Hepatocyte (in vitro differentiated cells): ENCODE measurements at regions not wholly inside any gene's neighbourhood (a gene's known extent, or its start where the extent isn't known, plus 50 kb on each side); places are given as distances from the start of the nearest gene placed in this dataset.
"Not testable (repeated sequence)": the region's sequence is repeated elsewhere in the genome, so short reads cannot be mapped to it uniquely, and the experiment has no call there.

Source experiments
- DNase-seq: peaks from one replicate; pipeline ENCODE4 v3.0.0-alpha.2; 2016; ENCODE audit warnings: low spot score
- H2AFZ ChIP-seq: fragments of 200-600 bp; sonication (generic); 2 replicates; pipeline ENCODE4 v1.6.0; 2016; ENCODE audit warnings: antibody characterized with exemption, mild to moderate bottlenecking
- H3K27ac ChIP-seq: fragments of 200-600 bp; sonication (generic); 2 replicates; pipeline ENCODE4 v1.5.1; 2016; ENCODE audit warnings: mild to moderate bottlenecking
- H3K27me3 ChIP-seq: fragments of 200-600 bp; sonication (generic); 2 replicates; pipeline ENCODE4 v1.6.1; 2016
- H3K36me3 ChIP-seq: fragments of 200-600 bp; sonication (generic); replicated peaks from 2 replicates; pipeline ENCODE4 v1.5.1; 2016; ENCODE audit warnings: low read depth; ENCODE audit not compliant: insufficient read depth
- H3K4me1 ChIP-seq: fragments of 200-600 bp; sonication (generic); 2 replicates; pipeline ENCODE4 v1.5.1; 2016; ENCODE audit warnings: mild to moderate bottlenecking, moderate library complexity; ENCODE audit not compliant: insufficient read depth
- H3K4me2 ChIP-seq: fragments of 200-600 bp; sonication (generic); 2 replicates; pipeline ENCODE4 v1.6.0; 2016
- H3K4me3 ChIP-seq: fragments of 200-600 bp; sonication (generic); 2 replicates; pipeline ENCODE4 v1.5.1; 2016; ENCODE audit warnings: mild to moderate bottlenecking
- H3K79me2 ChIP-seq: fragments of 200-600 bp; sonication (generic); 2 replicates; pipeline ENCODE4 v1.6.0; 2017; ENCODE audit warnings: mild to moderate bottlenecking
- H3K9me2 ChIP-seq: fragments of 200-600 bp; sonication (generic); replicated peaks from 2 replicates; pipeline ENCODE4 v1.6.0; 2017; ENCODE audit warnings: mild to moderate bottlenecking; ENCODE audit not compliant: insufficient read depth
- H3K9me3 ChIP-seq: fragments of 200-600 bp; sonication (generic); 2 replicates; pipeline ENCODE4 v1.5.1; 2016; ENCODE audit warnings: low read depth, mild to moderate bottlenecking
- H4K20me1 ChIP-seq: fragments of 200-600 bp; sonication (generic); 2 replicates; pipeline ENCODE4 v1.6.0; 2016; ENCODE audit warnings: mild to moderate bottlenecking; ENCODE audit not compliant: insufficient read depth, poor library complexity, severe bottlenecking
- CTCF ChIP-seq: fragments of 200-600 bp; sonication (generic); IDR thresholded peaks from 2 replicates; pipeline ENCODE4 v1.5.1; 2016; ENCODE audit warnings: antibody characterized with exemption, mild to moderate bottlenecking; ENCODE audit not compliant: poor library complexity
- EZH2 ChIP-seq: fragments of 200-600 bp; sonication (generic); IDR thresholded peaks from 2 replicates; pipeline ENCODE4 v1.6.1; 2016; ENCODE audit warnings: antibody characterized with exemption, mild to moderate bottlenecking, borderline replicate concordance
- EZH2phosphoT487 ChIP-seq: fragments of 200-600 bp; sonication (generic); IDR thresholded peaks from one replicate; pipeline ENCODE4 v1.6.1; 2018; ENCODE audit warnings: antibody characterized with exemption, mild to moderate bottlenecking, low read depth, moderate library complexity; ENCODE audit not compliant: unreplicated experiment, severe bottlenecking
- WGBS: methylation state at CpG from one replicate; pipeline ENCODE4 v1.1.6; 2016; ENCODE audit warnings: low lambda C conversion rate; ENCODE audit errors: missing lambda C conversion rate; 5-methylcytosine and 5-hydroxymethylcytosine counted together

GRCh38 chr3:147237991-147238390, 168.4 kb downstream of the ZIC4 start:
- Histone ChIP-seq H3K4me2 (no peak overlapping the region), H3K27me3 (no peaks in the 10 kb centered on the region), H3K9me3 (no peaks in the 10 kb centered on the region), H3K4me1 (no peaks in the 10 kb centered on the region), H3K9me2 (no peaks in the 10 kb centered on the region), H3K27ac (no peak overlapping the region), H4K20me1 (no peaks in the 10 kb centered on the region), H3K4me3 (no peak overlapping the region), H3K36me3 (no peaks in the 10 kb centered on the region), H2AFZ (no peak overlapping the region), H3K79me2 (no peaks in the 10 kb centered on the region)
- no peak for TF ChIP-seq EZH2
- no peak for TF ChIP-seq EZH2phosphoT487
- TF ChIP-seq CTCF: no peak
- WGBS: 80% methylated on average over 4 of the region's 4 CpGs
- DNase-seq: no peak

GRCh38 chr3:147231980-147232379, 174.4 kb downstream of the ZIC4 start:
- not testable (repeated sequence) for H3K36me3 ChIP-seq

GRCh38 chr3:147231111-147231510, 175.2 kb downstream of the ZIC4 start:
- TF ChIP-seq CTCF (no peak), EZH2 (no peak), EZH2phosphoT487 (no peak)
- Histone ChIP-seq H3K27me3 (no peaks in the 10 kb centered on the region), H3K79me2 (no peaks in the 10 kb centered on the region), H3K4me3 (no peak overlapping the region), H3K4me2 (no peak overlapping the region), H3K36me3 (no peaks in the 10 kb centered on the region), H3K4me1 (no peaks in the 10 kb centered on the region), H3K9me2 (no peaks in the 10 kb centered on the region), H3K27ac (no peak overlapping the region), H3K9me3 (no peaks in the 10 kb centered on the region), H4K20me1 (no peaks in the 10 kb centered on the region), H2AFZ (no peak overlapping the region)
- 98% methylated on average over 2 of the region's 2 CpGs for WGBS
- no peak for DNase-seq

More at GRCh38 chr3:147231980-147232379, 174.4 kb downstream of the ZIC4 start:
- not testable (repeated sequence) for DNase-seq, H3K79me2 ChIP-seq, H3K9me2 ChIP-seq, H3K4me1 ChIP-seq, H2AFZ ChIP-seq, H3K4me3 ChIP-seq, H3K27ac ChIP-seq, H3K27me3 ChIP-seq, H3K4me2 ChIP-seq, H3K9me3 ChIP-seq, H4K20me1 ChIP-seq
- 71% methylated on average over 3 of the region's 3 CpGs for WGBS

- no peaks in the 10 kb centered on the region for H3K4me1 ChIP-seq
- H4K20me1 ChIP-seq: no peaks in the 10 kb centered on the region
- 84% methylated on average over 1 of the region's 1 CpG for WGBS
- H3K36me3 ChIP-seq: no peaks in the 10 kb centered on the region
- H3K27ac ChIP-seq: no peak overlapping the region
- DNase-seq: no peak
- no peaks in the 10 kb centered on the region for H3K27me3 ChIP-seq
- no peaks in the 10 kb centered on the region for H3K79me2 ChIP-seq
- no peak overlapping the region for H2AFZ ChIP-seq
- H3K4me2 ChIP-seq: no peak overlapping the region
- no peak overlapping the region for H3K4me3 ChIP-seq
- no peak for TF ChIP-seq EZH2
- TF ChIP-seq CTCF: no peak
- no peak for TF ChIP-seq EZH2phosphoT487
- H3K9me3 ChIP-seq: no peaks in the 10 kb centered on the region
- no peaks in the 10 kb centered on the region for H3K9me2 ChIP-seq
Observed at GRCh38 chr3:147222291-147222690, 184.1 kb downstream of the ZIC4 start.
